Left ventricle myocardium superior (tissue), 1 donor: ENCODE measurements at regions not wholly inside any gene's neighbourhood (a gene's known extent, or its start where the extent isn't known, plus 50 kb on each side); places are given as distances from the start of the nearest gene placed in this dataset.

Experiments used
- ATAC-seq: fragments of 200-7000 bp; cut with Tn5 transposase; one replicate; pipeline ENCODE4 v1.9.1; 2020; ENCODE audit warnings: mild to moderate bottlenecking, moderate library complexity
- DNase-seq: peaks from one replicate; pipeline ENCODE4 v3.0.0-alpha.2; 2020
- intact Hi-C: fragments of 100-400 bp; cut with micrococcal nuclease; formaldehyde crosslinking; loops from one replicate; pipeline ENCODE4 v1.11.0; 2022
- donor health status: DM: no; HTN: yes; CAD: no; lungs with severe emphysema.

GRCh38 chr18:27608742-27609141, 423.6 kb upstream of the CHST9 start:
- intact Hi-C loops = loop anchor here (10.0 kb wide), 1 partner anchor 584 kb away; no protein-coding TSS in a partner anchor
- ATAC-seq (no peak), DNase-seq (no peak)

GRCh38 chr18:27608174-27608573, 423.1 kb upstream of the CHST9 start:
- intact Hi-C loops = loop anchor here (10.0 kb wide), 1 partner anchor 583 kb away; no protein-coding TSS in a partner anchor
- DNase-seq = no peak

DNA sequence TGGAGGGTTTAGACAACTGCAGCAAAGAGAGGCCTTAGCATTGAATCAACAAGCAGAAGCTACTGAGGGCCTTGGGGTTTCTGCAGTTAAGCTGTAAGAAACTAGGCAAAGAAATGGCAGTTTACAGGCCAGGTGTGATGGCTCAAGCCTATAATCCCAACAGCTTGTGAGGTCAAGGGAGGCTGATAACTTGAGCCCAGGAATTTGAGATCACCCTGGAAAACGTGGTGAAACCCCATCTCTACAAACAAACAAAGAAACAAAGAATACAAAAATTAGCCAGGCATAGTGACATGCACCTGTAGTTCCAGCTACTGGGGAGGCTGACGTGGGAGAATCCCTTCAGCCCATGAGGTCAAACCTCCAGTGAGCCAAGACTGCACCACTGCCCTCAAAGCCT, 421.6 kb upstream of the CHST9 start:
- ATAC-seq (no peak), DNase-seq (no peak)
- intact Hi-C loops = loop anchor here (10.0 kb wide), 1 partner anchor 582 kb away; no protein-coding TSS in a partner anchor

More at GRCh38 chr18:27608174-27608573, 423.1 kb upstream of the CHST9 start:
- ATAC-seq = no peak

- peak; percentile 92 for ATAC-seq
- intact Hi-C loops = loop anchor here (1.0 to 10.0 kb wide), 2 partner anchors 145 to 580 kb away; no protein-coding TSS in a partner anchor
- DNase-seq = no peak
Measured at GRCh38 chr18:27605107-27605834, 420.2 kb upstream of the CHST9 start.

GRCh38 chr18:27604583-27604982, 419.5 kb upstream of the CHST9 start:
- ATAC-seq (no peak), DNase-seq (no peak)
- intact Hi-C loops = loop anchor here (10.0 kb wide), 1 partner anchor 580 kb away; no protein-coding TSS in a partner anchor

DNA sequence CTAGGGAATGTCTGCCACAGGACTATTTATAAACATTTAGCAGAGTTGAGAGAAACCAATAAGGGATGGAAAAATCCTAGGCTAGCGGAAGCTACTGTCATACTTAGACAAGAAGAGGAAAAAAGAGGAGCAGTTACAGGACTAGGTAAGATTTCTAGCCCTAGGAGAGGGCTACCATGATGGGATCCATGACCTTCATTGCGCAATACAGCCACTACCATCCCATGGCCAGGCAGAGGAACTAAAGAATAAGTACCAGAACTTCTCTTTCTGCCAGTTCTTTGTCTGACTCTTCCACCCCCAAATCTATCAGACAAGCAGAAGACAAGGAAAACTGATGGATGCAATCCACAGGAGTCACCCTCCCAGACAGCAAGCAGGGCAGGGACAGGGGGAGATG, 417.0 kb upstream of the CHST9 start:
- intact Hi-C loops = loop anchor here (10.0 kb wide), 1 partner anchor 577 kb away; no protein-coding TSS in a partner anchor
- no peak for ATAC-seq
- no peak for DNase-seq

GRCh38 chr18:27600245-27600644, 415.1 kb upstream of the CHST9 start:
- intact Hi-C loops = loop anchor here (10.0 kb wide), 1 partner anchor 575 kb away; no protein-coding TSS in a partner anchor
- ATAC-seq (no peak), DNase-seq (no peak)

GRCh38 chr18:27599202-27599829, 414.2 kb upstream of the CHST9 start:
- no peak for ATAC-seq
- peak; percentile 34 for DNase-seq
- intact Hi-C loops = loop anchor here (2.0 kb wide), 1 partner anchor 235 kb away; no protein-coding TSS in a partner anchor

- intact Hi-C loops = no loop called here
- DNase-seq = no peak
- no peak for ATAC-seq
Measured at GRCh38 chr18:27595113-27595838, 410.2 kb upstream of the CHST9 start.

GRCh38 chr18:27585602-27586173, 400.6 kb upstream of the CHST9 start:
- DNase-seq = no peak
- intact Hi-C loops = no loop called here
- no peak for ATAC-seq

DNA sequence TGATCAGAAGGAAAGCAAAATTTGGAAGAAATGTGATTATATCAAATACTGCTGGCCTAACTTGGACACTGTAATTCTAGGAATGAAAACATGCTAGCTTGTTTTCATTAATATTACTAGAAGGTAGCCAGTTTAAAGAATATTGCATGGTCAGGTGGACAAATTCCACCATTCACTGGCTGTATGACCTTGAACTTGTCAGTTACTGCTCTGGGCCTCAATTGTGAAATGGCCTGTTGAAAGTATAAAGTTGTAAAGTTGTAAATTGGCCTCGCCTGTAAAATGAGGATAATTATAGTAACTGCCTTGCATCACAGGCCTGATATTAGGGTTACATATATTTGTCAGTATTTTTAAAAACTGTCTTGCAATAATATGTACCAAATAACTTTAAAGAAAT, 398.4 kb upstream of the CHST9 start:
- intact Hi-C loops = no loop called here
- DNase-seq = no peak
- ATAC-seq = no peak

DNA sequence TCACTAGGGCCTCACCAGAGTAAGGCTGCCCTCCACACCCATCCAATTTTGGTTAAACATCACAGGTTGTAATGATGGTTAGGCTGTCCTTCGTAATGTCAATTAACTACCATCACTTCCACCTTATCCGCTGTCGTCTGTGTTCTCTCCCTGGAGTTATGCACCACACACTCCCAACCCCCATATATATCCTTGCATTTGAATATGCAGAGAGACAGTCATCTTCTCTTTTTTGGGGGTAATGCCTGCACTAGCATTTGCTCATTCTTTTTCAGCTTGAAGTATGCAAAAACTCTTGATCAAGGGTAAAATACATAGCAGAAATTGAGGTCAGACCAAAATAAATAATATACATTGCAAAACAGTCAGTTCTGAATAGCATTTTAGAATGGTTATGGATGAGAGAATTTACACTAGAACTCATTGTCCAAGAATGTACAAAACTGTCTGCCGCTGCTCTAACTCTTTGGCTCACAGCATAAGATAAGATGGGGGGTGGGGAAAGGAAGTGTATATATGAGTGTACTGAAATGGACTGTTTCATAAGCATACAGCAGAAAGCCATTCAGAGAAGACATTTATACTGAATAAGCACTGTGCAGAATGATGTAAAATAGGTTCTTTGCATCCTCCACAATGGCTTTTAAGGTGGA, 397.8 kb upstream of the CHST9 start:
- DNase-seq (no peak), ATAC-seq (no peak)
- intact Hi-C loops = no loop called here

GRCh38 chr18:27581296-27581904, 396.3 kb upstream of the CHST9 start:
- no peak for DNase-seq
- ATAC-seq = no peak
- intact Hi-C loops = no loop called here

DNA sequence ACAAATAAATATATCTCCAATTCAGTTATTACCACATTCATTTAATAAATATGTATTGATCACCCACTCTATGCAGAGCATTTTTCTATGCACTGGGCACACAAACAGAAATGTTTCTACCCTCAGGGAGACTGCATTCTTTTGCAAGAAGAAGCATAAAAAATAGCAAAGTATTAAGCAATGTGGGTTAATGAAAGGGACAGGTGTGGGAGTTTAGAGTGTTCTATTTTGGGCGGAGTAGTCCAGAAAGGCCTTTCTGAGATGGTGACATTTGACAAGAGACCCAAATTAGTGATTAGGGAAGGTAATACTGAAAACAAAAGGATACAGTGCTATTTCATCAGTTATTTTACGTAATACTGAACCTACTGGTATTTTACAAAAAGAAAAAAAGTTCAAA, 394.3 kb upstream of the CHST9 start:
- ATAC-seq (no peak), DNase-seq (no peak)
- intact Hi-C loops = no loop called here

DNA sequence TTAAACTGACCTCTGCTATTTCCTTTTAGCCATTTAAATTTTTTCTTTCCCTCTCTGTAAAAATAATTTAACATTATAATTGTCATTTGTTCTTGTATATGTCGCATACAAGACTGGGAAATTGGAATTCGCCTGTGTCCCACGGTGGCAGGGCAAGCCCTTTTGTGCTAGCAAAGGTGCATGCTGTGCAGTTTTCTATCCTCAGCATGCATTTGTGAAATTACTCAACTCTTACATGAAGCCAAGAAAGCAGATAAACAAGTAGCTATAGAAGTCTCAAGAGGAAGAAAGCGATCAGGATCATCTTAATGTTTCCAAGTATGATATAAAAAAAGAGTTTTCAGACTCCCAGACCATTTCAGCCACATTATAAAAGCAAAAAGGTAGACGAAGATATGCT, 392.6 kb upstream of the CHST9 start:
- ATAC-seq (no peak), DNase-seq (no peak)
- intact Hi-C loops = no loop called here

GRCh38 chr18:27577265-27577664, 392.2 kb upstream of the CHST9 start:
- no peak for DNase-seq
- ATAC-seq = no peak
- intact Hi-C loops = no loop called here

GRCh38 chr18:27567434-27567833, 382.3 kb upstream of the CHST9 start:
- intact Hi-C loops = no loop called here
- DNase-seq (no peak), ATAC-seq (no peak)

DNA sequence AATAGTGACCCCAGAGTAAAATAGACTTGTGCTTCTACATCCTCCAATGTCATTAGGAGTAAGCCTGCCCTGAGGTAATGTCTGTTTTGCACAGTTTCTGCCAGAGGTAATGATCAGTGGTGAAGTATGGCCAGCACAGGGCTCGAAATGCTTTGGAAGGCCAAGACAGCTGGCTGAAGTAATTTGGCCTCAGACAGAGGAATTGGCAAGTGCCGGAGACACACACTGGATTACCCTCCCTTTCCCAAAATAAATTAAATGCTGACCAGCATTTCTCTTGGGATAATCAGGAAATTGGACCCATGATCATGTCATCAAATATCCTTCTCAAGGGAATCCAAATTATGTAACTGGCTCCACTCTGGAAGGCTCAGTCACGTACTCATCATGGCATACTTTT, 379.0 kb upstream of the CHST9 start:
- DNase-seq (peak; percentile 29), ATAC-seq (peak; percentile 57)
- intact Hi-C loops = no loop called here
